Prostate gland (tissue), 2 donors: ENCODE measurements at regions not wholly inside any gene's neighbourhood (a gene's known extent, or its start where the extent isn't known, plus 50 kb on each side); places are given as distances from the start of the nearest gene placed in this dataset.

Source experiments
- POLR2A ChIP-seq: fragments of 450-650 bp; IDR thresholded peaks from one replicate; pipeline ENCODE4 v1.6.1; 2016; ENCODE audit warnings: antibody characterized with exemption, mild to moderate bottlenecking
- POLR2AphosphoS5 ChIP-seq: sonication (generic); formaldehyde crosslinking; IDR thresholded peaks from one replicate; pipeline ENCODE4 v1.6.1; 2017; ENCODE audit warnings: antibody characterized with exemption
- TF ChIP-seq, protein P1 (sequence below), 4 experiments: fragments of 200-600 bp in 2 of 4; fragments of 450-650 bp in 2 of 4; sonication (generic) in 2 of 4; IDR thresholded peaks; 1 replicate in 3 of 4; 2 replicates in 1 of 4; pipeline ENCODE4 v1.5.1; 2016 to 2019; ENCODE audit warnings: antibody characterized with exemption in 4 of 4, mild to moderate bottlenecking in 2 of 4, moderate library complexity in 2 of 4

DNA sequence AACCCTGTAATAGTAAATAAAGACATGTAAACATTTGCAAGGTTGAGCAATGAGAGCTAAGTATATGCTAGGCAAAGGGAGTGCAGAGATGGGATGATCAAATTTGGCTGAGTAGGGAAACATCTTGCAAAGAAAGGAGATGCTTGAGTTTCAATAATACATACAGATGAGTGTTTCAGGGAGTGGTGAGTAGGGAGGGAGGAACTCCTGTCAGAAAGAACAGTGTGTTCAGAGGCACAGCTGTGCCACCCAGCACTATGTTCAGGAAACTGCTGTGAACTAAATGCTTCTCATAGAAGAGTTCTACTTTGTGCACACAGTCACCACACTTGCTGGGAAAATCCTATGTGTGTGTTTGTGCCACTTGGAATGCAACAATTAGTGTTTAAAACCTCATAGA lies 1077.1 kb downstream of the UQCRFS1 start:
- no peak for TF ChIP-seq POLR2A
- TF ChIP-seq POLR2AphosphoS5: no peak
- TF ChIP-seq, protein P1, sequence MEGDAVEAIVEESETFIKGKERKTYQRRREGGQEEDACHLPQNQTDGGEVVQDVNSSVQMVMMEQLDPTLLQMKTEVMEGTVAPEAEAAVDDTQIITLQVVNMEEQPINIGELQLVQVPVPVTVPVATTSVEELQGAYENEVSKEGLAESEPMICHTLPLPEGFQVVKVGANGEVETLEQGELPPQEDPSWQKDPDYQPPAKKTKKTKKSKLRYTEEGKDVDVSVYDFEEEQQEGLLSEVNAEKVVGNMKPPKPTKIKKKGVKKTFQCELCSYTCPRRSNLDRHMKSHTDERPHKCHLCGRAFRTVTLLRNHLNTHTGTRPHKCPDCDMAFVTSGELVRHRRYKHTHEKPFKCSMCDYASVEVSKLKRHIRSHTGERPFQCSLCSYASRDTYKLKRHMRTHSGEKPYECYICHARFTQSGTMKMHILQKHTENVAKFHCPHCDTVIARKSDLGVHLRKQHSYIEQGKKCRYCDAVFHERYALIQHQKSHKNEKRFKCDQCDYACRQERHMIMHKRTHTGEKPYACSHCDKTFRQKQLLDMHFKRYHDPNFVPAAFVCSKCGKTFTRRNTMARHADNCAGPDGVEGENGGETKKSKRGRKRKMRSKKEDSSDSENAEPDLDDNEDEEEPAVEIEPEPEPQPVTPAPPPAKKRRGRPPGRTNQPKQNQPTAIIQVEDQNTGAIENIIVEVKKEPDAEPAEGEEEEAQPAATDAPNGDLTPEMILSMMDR (IDR thresholded peaks at IDR 0.05): no peak
